Effector memory CD8-positive, alpha-beta T cell (primary cell): ENCODE measurements at regions not wholly inside any gene's neighbourhood (a gene's known extent, or its start where the extent isn't known, plus 50 kb on each side); places are given as distances from the start of the nearest gene placed in this dataset.

Source experiments
- ATAC-seq: fragments of 150-1000 bp; cut with Tn5 transposase; replicated peaks from 2 replicates; pipeline ENCODE4 v1.10.0; 2021; ENCODE audit warnings: mild to moderate bottlenecking, moderate library complexity
- DNase-seq, 3 experiments: peaks; one replicate each; pipeline ENCODE4 v3.0.0; 2021
- H3K27ac Mint-ChIP-seq, 2 donors: one replicate each; pipeline ENCODE4 v1.8.0; 2022; ENCODE audit warnings: mild to moderate bottlenecking in 2 of 2, mixed read lengths in 2 of 2, moderate library complexity in 2 of 2
- H3K27me3 Mint-ChIP-seq, 2 donors: one replicate each; pipeline ENCODE4 v1.8.0; 2022; ENCODE audit warnings: mixed read lengths in 2 of 2
- H3K36me3 Mint-ChIP-seq: one replicate; pipeline ENCODE4 v1.8.0; 2022; ENCODE audit warnings: mild to moderate bottlenecking, moderate library complexity, mixed read lengths; ENCODE audit not compliant: insufficient read depth
- H3K4me1 Mint-ChIP-seq, 2 donors: one replicate each; pipeline ENCODE4 v1.8.0; 2022; ENCODE audit warnings: low read depth in 2 of 2, mixed read lengths in 2 of 2
- H3K4me3 Mint-ChIP-seq, 2 donors: one replicate each; pipeline ENCODE4 v1.8.0; 2022; ENCODE audit warnings: mild to moderate bottlenecking in 2 of 2, mixed read lengths in 2 of 2, moderate library complexity in 2 of 2
- H3K9me3 Mint-ChIP-seq, 2 donors: one replicate each; pipeline ENCODE4 v1.8.0; 2022; ENCODE audit warnings: mixed read lengths in 2 of 2

DNA sequence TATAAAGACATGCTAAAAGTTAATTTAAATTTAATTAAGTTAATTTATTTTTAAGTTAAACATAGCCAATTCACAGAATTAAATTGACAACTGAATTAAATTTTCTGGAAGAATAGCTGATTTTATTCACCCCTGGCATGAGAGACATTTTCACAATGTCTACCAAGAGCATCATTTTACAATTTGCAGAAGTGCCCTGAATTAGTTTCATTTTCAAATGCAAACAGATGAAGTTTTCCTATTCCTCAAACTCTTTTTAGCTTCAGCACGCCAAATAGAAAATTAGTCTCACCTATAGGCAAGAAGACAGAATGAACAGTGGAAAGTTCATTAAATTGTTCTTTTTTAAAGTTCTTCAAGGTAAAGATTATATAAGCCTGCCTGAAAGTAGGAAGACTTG lies 259.3 kb downstream of the ZBBX start:
- DNase-seq, result no peak
- Mint-ChIP-seq H3K27ac (no peak overlapping the region), H3K36me3 (no peaks in the 10 kb centered on the region)

GRCh38 chr3:167116120-167116922 lies 263.8 kb downstream of the ZBBX start:
- Mint-ChIP-seq H3K27ac (no peak overlapping the region), H3K27me3 (no peaks in the 10 kb centered on the region), H3K36me3 (no peaks in the 10 kb centered on the region), H3K4me3 (no peak overlapping the region), H3K4me1 (no peaks in the 10 kb centered on the region), H3K9me3 (peaks cover 11 to 12% of the 10 kb centered on the region in 2 donors)
- DNase-seq (no peak), ATAC-seq (no peak)

More for the DNA sequence above, 259.3 kb downstream of the ZBBX start:
- Mint-ChIP-seq H3K4me1 (no peaks in the 10 kb centered on the region), H3K27me3 (no peaks in the 10 kb centered on the region), H3K4me3 (no peak overlapping the region), H3K9me3 (peaks cover 1 to 5% of the 10 kb centered on the region in 2 donors)
- ATAC-seq, result no peak

DNA sequence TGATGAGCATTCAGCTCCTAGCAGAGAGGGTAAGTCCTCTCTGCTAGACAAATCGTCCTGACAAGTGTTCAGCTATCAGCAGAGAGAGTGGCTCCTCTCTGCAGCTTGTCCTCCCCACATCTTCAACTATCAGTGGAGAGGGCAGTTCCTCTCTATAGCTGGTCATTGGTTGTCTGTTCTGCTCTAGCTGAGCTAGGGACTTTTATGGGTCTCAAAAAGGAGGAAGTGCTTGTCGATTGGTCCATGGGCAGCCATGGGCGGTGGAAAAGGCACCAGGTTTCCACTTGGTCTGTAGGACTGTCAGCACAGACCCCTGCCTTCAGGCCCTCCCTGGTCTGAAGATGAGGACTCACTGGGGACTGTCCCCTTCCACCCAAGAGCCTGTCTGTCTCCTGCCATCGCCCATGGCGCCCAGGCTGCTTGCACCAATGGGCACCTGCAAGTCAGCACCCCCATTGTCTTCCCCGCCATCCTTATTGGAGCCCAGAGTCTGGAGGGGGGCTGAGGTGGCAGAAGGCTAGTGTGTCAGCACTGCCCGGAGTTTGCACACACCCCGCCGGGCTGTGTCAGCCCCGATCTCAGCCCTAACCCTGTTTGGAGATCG lies 264.7 kb downstream of the ZBBX start:
- ATAC-seq, result no peak

DNA sequence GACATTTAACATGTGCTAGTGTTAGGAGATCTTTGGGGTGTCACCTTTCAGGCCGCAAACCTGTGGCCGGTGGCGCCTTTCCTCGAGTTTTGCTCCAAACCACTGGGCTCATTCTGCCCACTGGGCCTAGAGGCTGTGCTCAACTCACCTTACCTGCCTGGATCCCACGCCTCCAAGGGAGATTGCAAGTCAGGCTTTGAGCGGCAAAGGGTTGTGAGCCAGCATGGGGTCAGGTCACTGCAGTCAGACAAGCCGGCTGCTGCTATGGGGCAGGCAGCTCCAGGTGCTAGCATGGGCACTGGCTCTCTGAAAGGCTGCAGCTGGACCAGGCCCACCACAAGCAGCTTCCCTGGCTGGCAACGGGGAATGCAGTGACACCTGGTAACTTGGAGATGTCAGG lies 265.5 kb downstream of the ZBBX start:
- peaks cover 11 to 12% of the 10 kb centered on the region in 2 donors for H3K9me3 Mint-ChIP-seq
- H3K4me1 Mint-ChIP-seq, result no peaks in the 10 kb centered on the region
- H3K27me3 Mint-ChIP-seq, result no peaks in the 10 kb centered on the region
- DNase-seq (no peak), ATAC-seq (no peak)
- H3K36me3 Mint-ChIP-seq, result no peaks in the 10 kb centered on the region
- H3K4me3 Mint-ChIP-seq, result no peak overlapping the region
- no peak overlapping the region for H3K27ac Mint-ChIP-seq

More for the DNA sequence above, 264.7 kb downstream of the ZBBX start:
- no peak overlapping the region for H3K27ac Mint-ChIP-seq
- DNase-seq, result no peak
- H3K27me3 Mint-ChIP-seq, result no peaks in the 10 kb centered on the region
- H3K4me1 Mint-ChIP-seq, result no peaks in the 10 kb centered on the region
- H3K36me3 Mint-ChIP-seq, result no peaks in the 10 kb centered on the region
- peaks cover 11 to 12% of the 10 kb centered on the region in 2 donors for H3K9me3 Mint-ChIP-seq
- no peak overlapping the region for H3K4me3 Mint-ChIP-seq

GRCh38 chr3:167113035-167113830 lies 266.9 kb downstream of the ZBBX start:
- Mint-ChIP-seq H3K27me3 (no peaks in the 10 kb centered on the region), H3K36me3 (no peaks in the 10 kb centered on the region), H3K27ac (no peak overlapping the region), H3K4me3 (no peak overlapping the region), H3K9me3 (peaks cover 10 to 11% of the 10 kb centered on the region in 2 donors), H3K4me1 (no peaks in the 10 kb centered on the region)
- ATAC-seq (no peak), DNase-seq (no peak)

DNA sequence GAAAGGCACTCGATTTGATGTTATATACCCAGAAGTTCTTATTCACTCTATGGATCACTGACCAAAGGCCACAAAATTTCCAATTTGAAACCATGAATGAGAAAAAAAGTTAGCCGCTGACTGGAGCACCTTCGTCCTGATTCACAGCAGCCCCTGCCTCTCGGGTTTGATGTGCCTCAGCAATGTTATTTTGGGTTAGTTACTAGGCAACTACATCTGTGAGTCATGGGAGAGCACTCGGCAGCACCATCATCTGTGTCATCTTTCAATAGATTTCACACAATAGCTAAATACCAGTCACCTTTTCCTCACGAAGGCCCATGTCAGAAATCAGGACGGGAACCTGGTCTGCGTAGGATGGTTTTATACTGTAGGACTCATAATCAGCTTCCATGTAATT lies 269.2 kb downstream of the ZBBX start:
- DNase-seq (no peak), ATAC-seq (no peak)
- Mint-ChIP-seq H3K9me3 (peaks cover 12 to 15% of the 10 kb centered on the region in 2 donors), H3K27me3 (no peaks in the 10 kb centered on the region), H3K36me3 (no peaks in the 10 kb centered on the region), H3K4me3 (no peak overlapping the region), H3K27ac (no peak overlapping the region), H3K4me1 (no peaks in the 10 kb centered on the region)

GRCh38 chr3:167109746-167110145 lies 270.4 kb downstream of the ZBBX start:
- H3K4me3 Mint-ChIP-seq, result no peak overlapping the region
- no peaks in the 10 kb centered on the region for H3K36me3 Mint-ChIP-seq
- DNase-seq, result no peak
- peaks cover 11 to 15% of the 10 kb centered on the region in 2 donors for H3K9me3 Mint-ChIP-seq
- no peak overlapping the region for H3K27ac Mint-ChIP-seq
- H3K27me3 Mint-ChIP-seq, result no peaks in the 10 kb centered on the region
- ATAC-seq, result no peak
- H3K4me1 Mint-ChIP-seq, result no peaks in the 10 kb centered on the region

- no peaks in the 10 kb centered on the region for H3K36me3 Mint-ChIP-seq
- peaks cover 2 to 9% of the 10 kb centered on the region in 2 donors for H3K9me3 Mint-ChIP-seq
- no peaks in the 10 kb centered on the region for H3K27me3 Mint-ChIP-seq
- H3K27ac Mint-ChIP-seq, result no peak overlapping the region
- no peaks in the 10 kb centered on the region for H3K4me1 Mint-ChIP-seq
- DNase-seq (no peak), ATAC-seq (no peak)
- no peak overlapping the region for H3K4me3 Mint-ChIP-seq
Observed at GRCh38 chr3:167106456-167106855, 273.6 kb downstream of the ZBBX start.

GRCh38 chr3:167102071-167102470 lies 278.0 kb downstream of the ZBBX start:
- H3K9me3 Mint-ChIP-seq, result peaks cover 0 to 7% of the 10 kb centered on the region in 2 donors
- DNase-seq (no peak), ATAC-seq (no peak)
- H3K27ac Mint-ChIP-seq, result no peak overlapping the region
- H3K27me3 Mint-ChIP-seq, result no peaks in the 10 kb centered on the region
- H3K4me1 Mint-ChIP-seq, result no peaks in the 10 kb centered on the region
- no peak overlapping the region for H3K4me3 Mint-ChIP-seq
- H3K36me3 Mint-ChIP-seq, result no peaks in the 10 kb centered on the region

DNA sequence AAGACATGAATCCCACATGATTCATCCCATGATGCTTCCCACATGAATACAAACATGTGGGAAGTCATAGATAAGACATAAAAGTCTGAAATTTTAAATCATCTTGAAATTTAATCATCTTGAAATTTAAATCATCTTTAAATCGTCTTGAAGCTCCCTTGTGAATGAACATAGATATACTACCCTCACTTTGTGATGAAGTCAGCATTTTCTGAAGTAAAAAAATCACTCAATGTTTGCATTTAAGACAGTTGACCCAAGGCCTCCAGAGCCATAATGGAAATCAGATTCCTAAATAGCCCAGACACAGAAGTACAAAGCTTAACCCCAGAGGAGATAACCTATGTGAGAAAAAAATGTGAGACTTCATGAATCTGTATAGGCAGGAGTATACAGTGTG lies 279.4 kb downstream of the ZBBX start:
- Mint-ChIP-seq H3K4me1 (no peaks in the 10 kb centered on the region), H3K36me3 (no peaks in the 10 kb centered on the region), H3K9me3 (peaks cover 0 to 7% of the 10 kb centered on the region in 2 donors), H3K4me3 (no peak overlapping the region), H3K27ac (no peak overlapping the region), H3K27me3 (no peaks in the 10 kb centered on the region)
- DNase-seq (no peak), ATAC-seq (no peak)

DNA sequence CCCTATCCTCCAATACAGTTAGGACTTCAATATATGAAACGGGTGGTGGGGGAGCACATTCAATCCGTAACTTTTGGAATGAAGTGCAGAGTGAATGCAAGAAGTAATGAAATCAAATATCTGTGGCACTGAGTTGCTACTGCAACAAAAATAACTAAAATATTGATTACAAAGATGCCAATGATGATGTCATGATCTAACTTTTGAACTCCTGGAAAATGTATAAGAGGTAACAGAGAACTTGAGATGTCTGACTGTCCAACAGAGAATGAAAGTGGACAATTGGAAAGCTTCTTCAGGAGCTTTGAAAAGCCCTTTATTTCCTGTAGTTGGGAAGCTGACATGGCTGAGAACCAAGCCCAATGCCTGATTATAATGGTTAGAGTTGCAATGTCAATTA lies 279.9 kb downstream of the ZBBX start:
- Mint-ChIP-seq H3K4me1 (no peaks in the 10 kb centered on the region), H3K27ac (no peak overlapping the region), H3K4me3 (no peak overlapping the region), H3K27me3 (no peaks in the 10 kb centered on the region), H3K36me3 (no peaks in the 10 kb centered on the region), H3K9me3 (peaks cover 0 to 7% of the 10 kb centered on the region in 2 donors)
- ATAC-seq (no peak), DNase-seq (no peak)

DNA sequence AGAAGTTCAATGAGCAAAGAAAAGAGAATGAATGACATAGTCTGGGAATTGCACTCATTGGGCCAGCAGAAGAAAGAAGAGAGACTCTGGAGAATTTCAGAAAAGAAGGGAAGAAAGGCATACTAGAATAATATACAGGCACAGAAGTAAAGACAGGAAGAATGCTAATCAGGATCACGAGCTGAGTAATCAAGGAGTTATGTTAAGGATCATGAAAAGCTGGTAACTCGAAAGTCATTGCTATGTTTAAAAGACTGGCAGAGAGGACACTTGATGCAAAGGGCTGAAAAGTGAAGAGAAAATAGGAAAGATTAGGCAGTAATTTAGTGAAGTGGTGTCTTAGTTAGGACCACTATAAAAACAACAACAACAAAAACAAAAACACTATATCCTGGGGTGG lies 284.1 kb downstream of the ZBBX start:
- H3K9me3 Mint-ChIP-seq, result peaks cover 0 to 7% of the 10 kb centered on the region in 2 donors

DNA sequence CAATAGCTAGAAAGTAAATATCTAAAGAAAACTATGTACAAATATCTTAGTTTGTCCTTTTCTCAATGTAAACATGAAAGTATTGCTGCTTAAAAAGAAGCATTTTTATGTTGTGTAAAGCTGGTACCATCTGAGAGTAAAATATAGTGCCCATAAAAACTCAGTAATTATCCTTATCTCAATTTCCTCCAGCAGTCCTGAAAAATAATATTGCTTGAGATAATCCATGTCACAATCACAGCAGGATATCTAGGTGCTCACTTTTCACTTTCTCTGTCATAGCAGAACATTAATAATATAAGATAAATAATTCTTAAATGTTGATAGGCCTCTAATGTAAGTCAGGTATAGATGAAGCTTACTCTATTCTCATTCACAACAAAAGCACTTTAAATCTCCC lies 285.5 kb downstream of the ZBBX start:
- Mint-ChIP-seq H3K27me3 (no peaks in the 10 kb centered on the region), H3K9me3 (peaks cover 0 to 3% of the 10 kb centered on the region in 2 donors), H3K4me1 (no peaks in the 10 kb centered on the region), H3K4me3 (no peak overlapping the region), H3K27ac (no peak overlapping the region), H3K36me3 (no peaks in the 10 kb centered on the region)
- DNase-seq, result no peak
- ATAC-seq, result no peak

More for the DNA sequence above, 284.1 kb downstream of the ZBBX start:
- no peaks in the 10 kb centered on the region for H3K36me3 Mint-ChIP-seq
- ATAC-seq (no peak), DNase-seq (no peak)
- H3K4me1 Mint-ChIP-seq, result no peaks in the 10 kb centered on the region
- no peak overlapping the region for H3K4me3 Mint-ChIP-seq
- H3K27me3 Mint-ChIP-seq, result no peaks in the 10 kb centered on the region
- H3K27ac Mint-ChIP-seq, result no peak overlapping the region
